Hypothalamus (tissue), 51 donors: ENCODE measurements at regions not wholly inside any gene's neighbourhood (a gene's known extent, or its start where the extent isn't known, plus 50 kb on each side); places are given as distances from the start of the nearest gene placed in this dataset.

Experiments
- DNase-seq, 51 donors: peaks; one replicate each; lab custom pipeline; 2025; lab: John Stamatoyannopoulos, UW

GRCh38 chr5:67364381-67364970 is 167.9 kb upstream of the CD180 start:
- DNase-seq: no peak

DNA sequence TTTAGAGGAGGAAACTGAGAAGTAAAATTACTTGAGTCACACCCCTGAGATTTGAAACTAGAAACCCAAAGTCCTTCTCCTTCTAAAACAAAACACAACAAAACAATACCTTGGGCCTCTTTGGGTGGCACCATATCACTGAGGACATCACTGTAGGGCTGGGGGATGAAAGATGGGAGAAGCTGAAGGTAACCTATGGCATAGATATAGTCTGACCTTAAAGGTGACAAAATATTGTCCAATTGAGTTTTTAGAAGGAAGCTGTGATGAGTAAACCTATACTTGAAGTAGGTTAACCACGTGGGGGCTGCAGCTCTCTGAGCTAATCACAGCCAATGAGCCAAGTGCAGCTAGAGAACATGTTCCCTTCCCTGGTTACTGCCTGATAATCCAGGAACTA is 167.4 kb upstream of the CD180 start:
- no peak for DNase-seq

DNA sequence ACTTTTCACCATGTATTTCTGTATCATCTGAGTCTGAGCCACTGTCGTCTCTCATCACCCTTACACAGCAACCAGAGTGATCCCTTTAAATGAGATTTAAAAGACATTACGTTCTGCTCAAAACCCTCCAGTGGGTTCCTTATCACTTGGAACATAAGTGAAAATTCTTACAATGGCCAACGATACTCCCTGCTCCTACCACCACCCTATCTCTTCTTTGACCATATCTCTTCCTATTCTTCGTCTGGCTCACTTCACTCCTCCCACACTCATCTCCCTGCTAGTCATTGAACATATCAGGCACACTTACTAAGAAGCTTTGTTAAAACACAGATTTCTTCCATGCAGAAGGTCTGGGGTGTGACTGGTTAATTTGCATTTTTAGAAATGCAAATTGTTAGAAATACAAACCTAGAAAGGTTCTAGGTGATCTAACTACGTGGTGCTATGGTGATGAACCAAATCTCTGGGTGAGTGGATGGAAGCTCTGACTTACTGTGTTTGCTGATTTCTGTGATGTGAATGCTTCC is 166.6 kb upstream of the CD180 start:
- DNase-seq: no peak

DNA sequence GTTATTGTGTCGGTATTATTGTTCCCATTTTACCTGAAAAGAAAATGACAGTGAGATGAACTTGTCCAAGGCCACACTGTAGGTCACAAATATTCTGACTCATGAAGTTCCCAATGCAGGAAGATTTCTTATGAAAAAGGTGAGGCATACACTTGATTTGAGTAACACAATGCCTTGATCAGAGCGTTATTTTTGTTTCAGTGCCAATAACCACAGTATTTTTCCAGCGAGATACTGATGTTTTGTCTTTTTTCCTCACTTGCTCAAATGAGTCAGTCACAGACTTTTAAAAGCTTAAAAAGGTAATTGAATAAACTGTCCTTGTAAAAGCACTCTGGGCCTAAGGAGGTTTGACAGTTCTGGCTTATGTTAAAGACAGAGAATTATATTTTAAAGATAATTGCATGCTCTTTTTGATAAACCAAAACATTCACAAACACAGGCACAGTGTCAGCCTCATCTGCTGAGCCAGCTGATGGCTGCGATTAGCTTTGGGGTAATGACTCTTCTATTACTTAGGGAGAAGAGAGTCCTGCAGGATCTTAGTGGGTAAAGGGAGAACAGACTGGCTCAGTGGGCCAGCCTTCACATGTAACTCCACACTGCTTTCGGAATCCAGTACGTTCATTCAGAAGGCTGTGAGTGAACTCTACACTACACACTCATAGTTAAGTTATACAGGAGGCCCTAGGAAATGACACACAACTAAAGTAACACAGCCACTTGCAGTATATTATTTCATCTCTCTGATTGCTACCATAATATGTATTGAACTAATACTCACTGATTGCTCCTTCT is 165.5 kb upstream of the CD180 start:
- DNase-seq: no peak

DNA sequence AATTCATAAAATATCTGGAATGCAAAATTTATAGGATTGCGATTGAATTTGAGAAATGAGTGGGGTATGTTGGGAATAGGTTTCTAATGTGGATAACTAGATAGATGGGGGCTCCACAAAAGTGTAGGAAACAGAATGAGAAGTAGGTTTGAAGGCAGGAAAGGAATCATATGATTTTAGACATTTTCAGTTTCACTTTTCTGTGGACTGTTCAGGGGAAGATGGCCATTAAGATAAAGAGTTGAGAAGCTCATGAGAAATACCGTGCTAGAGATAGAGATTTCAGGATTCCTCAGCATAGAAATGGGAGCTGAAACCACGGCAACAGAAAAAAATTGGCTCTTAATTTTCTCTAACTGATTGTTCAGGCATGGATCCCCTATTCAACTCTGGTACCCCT is 163.4 kb upstream of the CD180 start:
- DNase-seq: no peak

GRCh38 chr5:67358186-67358585 is 161.6 kb upstream of the CD180 start:
- no peak for DNase-seq

DNA sequence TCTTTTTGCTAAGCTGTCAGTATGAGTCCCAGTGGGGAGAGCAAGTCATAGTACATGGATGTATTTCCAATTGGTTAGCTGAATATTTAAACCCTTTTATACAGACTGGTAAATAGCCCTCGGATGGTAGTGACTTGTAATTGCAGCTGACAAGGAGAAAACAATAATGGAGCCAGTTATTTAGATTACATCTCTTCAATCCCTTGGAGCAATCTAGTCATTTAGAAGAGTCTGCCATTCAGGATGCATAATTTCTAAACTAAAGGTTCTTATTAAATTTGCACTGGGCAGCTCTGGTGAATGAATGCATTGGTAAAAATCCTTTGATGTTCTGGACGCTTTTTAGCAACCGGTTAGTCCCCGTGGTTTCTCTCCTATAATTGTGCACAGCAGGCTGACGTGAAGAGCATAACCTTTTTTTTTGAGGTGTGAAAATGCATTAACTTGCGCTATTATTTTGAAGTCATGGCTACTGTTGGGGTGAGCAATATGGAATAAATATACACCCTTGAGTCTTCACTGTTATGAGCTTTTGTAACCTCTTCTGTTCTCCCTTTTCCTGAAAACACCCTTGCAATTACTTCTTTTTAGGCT is 158.6 kb upstream of the CD180 start:
- no peak for DNase-seq

GRCh38 chr5:67353500-67354450 is 157.2 kb upstream of the CD180 start:
- peak in 1 of 51 donors; percentile 39 for DNase-seq

DNA sequence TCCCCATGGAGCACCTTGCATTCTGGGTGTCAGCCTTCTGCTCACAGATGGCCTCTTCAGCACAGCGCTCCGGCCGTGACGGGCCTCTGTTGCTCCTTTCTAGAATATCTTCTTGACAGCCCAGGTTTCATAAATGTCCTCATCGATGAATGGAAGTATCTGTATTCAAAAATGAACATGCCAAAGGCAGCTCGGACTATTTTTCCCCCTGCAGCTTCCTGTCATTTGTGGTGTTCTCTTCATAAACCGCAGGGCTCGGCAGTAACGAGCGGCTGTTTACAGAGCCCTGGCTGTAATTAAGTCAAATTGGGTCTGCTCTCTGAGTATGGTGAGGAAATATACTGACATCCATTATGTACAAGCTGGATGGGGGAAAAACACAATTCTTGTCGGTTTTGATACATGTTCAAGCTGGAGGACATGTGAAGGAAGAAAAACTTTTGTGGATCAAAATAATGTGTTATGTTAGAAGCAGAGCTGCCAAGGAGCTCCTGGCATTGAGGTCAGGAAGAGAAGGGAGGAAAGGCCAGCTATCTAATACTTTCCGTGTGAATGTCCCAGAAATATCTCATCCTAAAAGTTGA is 154.1 kb upstream of the CD180 start:
- DNase-seq: no peak

DNA sequence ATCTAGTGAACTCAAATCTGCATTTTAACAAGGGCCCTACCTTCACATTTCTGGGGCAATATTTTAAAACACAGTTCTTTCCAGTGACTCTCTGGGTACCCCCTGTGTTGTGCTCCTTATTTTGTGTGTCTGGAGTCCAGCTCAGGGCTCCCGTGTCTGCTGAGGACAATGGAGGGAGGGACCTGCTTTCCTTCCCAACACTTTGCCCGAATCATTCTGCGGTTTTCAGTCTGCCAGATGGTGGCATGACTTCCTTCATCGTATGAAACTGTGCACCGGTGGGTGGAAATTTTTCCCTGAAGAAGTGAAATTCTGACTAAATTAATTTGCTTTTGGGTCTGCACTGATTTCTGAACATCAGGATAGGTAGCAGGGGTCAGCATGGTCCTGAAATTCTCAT is 153.6 kb upstream of the CD180 start:
- DNase-seq: no peak

DNA sequence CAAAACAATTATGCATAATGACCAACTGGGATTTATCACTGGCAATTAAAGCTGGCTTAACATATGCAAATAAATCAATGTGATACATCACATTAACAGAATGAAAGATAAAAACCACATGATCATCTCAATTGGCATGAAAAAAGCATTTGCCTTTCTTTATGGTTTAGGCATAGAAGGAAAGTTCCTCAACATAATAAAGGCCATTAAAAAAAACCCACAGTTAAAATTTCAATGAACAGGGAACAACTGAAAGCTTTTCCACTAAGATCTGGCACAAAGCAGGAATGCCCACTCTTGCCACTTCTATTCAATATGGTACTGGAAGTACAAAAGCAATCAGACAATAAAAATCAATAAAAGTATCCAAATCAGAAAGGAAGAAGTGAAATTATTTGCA is 151.2 kb upstream of the CD180 start:
- DNase-seq: no peak

GRCh38 chr5:67346611-67347010 is 150.0 kb upstream of the CD180 start:
- no peak for DNase-seq

GRCh38 chr5:67344870-67345269 is 148.3 kb upstream of the CD180 start:
- no peak for DNase-seq

DNA sequence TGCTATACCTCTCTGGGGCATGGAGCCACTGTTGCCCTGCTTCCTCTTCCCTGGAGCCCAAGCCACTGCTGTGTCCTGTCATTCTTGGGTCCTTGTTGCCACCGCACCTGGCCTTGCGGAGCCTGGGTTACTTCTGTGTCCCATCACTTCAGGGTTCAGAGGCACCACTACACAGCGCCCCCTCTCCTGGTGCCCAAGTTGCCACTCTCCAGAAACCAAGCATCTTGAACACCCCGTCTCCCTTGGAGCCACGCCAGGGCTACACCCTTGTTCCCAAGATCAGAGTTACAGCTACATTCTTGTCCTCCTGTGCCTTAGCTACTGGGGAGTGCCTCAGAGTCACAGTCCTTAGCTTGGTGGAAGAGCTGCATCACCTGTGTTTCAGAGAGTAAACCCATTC is 147.2 kb upstream of the CD180 start:
- no peak for DNase-seq

- DNase-seq: no peak
These were observed 144.9 kb upstream of the CD180 start for GRCh38 chr5:67341478-67341877.

DNA sequence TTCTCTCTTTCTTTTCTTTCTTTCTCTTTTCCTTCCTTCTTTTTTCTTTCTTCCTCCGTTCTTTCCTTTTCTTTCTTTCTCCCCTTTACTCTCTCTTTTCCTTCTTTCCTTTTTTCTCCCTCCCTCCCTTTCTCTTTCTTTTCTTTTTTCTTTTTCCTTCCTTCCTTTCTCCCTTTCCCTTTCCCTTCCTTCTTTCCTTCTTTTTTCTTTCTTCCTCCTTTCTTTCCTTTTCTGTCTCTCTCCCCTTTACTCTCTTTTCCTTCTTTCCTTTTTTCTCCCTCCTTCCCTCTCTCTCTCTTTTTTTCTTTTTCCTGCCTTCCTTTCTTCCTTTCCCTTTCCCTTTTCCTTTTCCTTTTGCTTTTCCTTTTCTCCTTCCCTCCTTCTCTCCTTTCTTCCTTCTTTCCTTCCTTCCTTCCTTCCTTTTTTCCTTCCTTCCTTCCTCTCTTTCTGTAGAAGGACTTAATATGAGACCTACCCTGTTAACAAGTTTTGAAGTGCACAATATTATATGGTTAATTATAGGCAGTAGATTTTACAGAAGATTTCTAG is 142.7 kb upstream of the CD180 start:
- DNase-seq: no peak

GRCh38 chr5:67338421-67338820 is 141.8 kb upstream of the CD180 start:
- DNase-seq: no peak

- DNase-seq: no peak
These were observed 141.2 kb upstream of the CD180 start for GRCh38 chr5:67337751-67338150.

DNA sequence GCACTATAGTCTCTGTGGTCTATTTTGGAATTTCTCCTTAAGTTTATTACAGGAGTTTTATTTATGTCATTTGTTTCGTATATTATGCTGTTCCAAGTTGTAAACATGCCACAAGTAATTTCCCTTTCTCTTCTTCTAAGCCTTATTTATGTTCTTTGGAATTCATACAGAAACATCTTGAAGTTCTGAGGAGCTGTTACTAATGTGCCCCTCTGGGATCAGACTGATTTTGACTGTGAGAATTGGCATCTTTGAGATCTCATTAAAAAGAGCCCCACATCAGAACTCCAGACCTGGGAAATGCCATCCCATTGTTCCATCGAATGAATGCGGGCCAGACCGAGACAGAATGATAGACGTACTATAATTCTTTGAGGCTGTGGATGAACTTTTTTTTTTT is 138.8 kb upstream of the CD180 start:
- no peak for DNase-seq

DNA sequence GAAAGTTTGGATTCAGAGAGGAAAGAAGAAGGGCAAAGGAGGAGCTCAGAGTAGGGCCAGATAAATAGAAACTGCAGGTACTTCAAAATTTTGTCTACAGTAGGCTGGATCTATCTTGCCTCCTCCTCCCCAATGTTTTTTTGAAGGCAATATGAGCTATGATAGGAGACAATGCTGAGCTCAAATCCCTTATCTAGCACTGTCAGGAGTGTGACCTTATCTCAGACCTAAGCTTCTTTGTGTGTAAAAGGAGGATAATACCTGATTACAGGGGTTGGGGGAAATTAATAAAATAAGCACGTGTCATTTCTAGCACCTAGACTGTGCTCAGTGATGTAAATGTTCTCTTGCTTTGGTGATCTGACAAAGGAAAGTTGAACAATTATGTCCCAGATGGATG is 137.8 kb upstream of the CD180 start:
- no peak for DNase-seq
